LNCaP clone FGC (cell line): ENCODE measurements at regions not wholly inside any gene's neighbourhood (a gene's known extent, or its start where the extent isn't known, plus 50 kb on each side); places are given as distances from the start of the nearest gene placed in this dataset.

Source experiments
- DNase-seq: peaks from one replicate; pipeline ENCODE4 v3.0.0-alpha.2; 2011; ENCODE audit warnings: low read depth
- H3K4me3 ChIP-seq: 2 replicates; pipeline ENCODE4 v1.5.1; 2011; ENCODE audit warnings: mild to moderate bottlenecking, low read depth, low read length, control low read depth
- TF ChIP-seq, protein P1 (sequence below): IDR thresholded peaks from 2 replicates; pipeline ENCODE4 v1.5.1; 2012; ENCODE audit warnings: mild to moderate bottlenecking; ENCODE audit not compliant: control insufficient read depth, insufficient read depth; ENCODE audit errors: extremely low read depth

DNA sequence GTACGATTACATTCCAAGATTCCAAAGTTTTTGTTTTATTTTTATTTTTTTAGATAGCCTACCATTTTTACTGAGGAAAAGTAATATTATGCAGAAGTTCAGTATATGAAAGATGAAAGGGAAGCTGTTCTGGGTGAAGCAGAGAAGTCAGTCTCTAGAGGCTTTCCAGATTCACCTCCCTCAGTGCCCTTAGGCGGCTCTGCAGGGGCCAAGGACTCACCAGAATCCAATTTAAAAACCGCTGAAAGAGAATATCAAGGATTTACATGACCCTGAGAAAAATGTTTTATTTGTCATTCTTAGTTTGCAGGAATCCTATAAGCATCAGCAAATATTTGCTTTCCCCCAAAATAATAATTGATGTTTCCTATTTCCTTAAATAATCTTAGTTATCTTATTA lies 1084.6 kb upstream of the ARRDC3 start:
- no peak for DNase-seq
- TF ChIP-seq, protein P1, sequence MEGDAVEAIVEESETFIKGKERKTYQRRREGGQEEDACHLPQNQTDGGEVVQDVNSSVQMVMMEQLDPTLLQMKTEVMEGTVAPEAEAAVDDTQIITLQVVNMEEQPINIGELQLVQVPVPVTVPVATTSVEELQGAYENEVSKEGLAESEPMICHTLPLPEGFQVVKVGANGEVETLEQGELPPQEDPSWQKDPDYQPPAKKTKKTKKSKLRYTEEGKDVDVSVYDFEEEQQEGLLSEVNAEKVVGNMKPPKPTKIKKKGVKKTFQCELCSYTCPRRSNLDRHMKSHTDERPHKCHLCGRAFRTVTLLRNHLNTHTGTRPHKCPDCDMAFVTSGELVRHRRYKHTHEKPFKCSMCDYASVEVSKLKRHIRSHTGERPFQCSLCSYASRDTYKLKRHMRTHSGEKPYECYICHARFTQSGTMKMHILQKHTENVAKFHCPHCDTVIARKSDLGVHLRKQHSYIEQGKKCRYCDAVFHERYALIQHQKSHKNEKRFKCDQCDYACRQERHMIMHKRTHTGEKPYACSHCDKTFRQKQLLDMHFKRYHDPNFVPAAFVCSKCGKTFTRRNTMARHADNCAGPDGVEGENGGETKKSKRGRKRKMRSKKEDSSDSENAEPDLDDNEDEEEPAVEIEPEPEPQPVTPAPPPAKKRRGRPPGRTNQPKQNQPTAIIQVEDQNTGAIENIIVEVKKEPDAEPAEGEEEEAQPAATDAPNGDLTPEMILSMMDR: no peak
- no peak overlapping the region for H3K4me3 ChIP-seq

DNA sequence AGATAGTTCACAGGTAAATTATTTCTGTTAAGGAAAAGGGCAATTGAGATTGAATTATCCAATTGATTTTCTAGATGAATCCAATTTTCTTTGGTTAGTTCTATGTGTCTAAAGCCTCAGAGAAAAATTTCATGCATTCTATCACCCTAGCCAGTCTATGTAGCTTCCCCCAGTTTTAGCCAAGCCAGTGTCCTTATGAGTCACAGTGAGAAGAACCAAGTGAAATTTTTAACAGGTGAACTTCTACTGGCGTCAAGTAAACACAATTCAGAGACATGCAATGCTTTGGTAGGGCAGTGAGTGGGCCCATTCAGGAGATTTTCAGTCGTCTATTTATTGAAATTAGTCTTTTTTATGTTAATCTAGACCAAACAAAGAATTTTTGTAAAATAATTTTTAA lies 1077.4 kb upstream of the ARRDC3 start:
- DNase-seq: no peak
- TF ChIP-seq, protein P1: no peak
- no peak overlapping the region for H3K4me3 ChIP-seq

DNA sequence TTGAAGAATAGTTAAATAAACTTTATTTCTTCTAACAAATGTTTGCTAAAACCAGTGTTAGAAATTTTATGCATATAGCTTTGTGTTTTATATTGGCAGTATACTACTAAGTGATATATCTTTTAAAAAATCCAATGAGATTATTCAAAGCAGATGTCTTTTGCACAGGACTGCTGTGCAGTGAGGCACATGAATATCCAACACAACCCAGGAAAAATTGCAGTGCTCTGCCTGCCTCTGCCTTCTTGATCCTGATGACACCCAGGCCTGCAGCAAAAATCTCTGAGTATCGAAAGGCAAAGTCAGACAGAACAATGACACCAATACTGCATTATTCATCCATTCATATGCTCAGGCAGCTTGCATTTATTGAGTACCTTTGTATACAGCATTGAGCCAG lies 1076.5 kb upstream of the ARRDC3 start:
- DNase-seq: no peak
- TF ChIP-seq, protein P1: no peak
- no peak overlapping the region for H3K4me3 ChIP-seq

DNA sequence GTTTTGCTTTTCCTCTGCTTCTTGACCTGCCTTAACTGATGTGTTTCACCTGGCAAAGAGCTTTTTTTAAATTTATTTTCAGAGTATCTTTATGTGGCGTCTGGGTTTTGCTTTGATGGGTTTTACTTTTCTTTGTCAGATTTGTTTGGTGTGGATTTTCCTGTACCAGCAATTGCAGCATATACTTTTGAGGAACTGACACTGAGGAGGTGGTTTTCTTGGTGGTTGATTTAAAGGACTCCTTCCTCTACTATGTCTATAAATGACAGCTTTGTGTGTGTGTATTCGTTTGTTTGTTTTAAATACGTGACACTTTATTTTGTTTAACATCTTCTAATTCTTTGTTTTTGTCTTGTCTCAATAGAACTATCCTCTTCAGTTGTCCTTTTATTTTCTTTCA lies 1071.9 kb upstream of the ARRDC3 start:
- H3K4me3 ChIP-seq: no peak overlapping the region
- TF ChIP-seq, protein P1: no peak
- no peak for DNase-seq

DNA sequence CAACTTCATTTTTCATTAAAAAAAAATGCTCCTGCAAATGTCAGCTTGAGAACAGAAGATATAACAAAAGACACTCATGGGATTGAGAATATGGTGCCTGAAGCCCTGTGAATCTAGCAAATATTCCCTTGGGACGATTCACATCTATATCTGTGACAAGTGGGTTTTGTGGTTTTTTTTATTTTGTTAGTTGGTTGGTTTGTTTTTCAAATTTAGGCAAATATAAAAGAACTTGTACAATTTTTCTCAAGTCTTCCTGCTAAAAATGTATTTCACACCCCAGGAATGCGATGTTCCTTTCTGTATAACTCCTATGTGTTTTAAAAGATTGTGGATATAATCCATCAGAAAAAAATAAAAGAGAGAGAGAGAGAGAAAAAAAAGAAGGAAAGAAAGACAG lies 1061.8 kb upstream of the ARRDC3 start:
- DNase-seq: no peak
- no peak overlapping the region for H3K4me3 ChIP-seq
- TF ChIP-seq, protein P1: no peak

DNA sequence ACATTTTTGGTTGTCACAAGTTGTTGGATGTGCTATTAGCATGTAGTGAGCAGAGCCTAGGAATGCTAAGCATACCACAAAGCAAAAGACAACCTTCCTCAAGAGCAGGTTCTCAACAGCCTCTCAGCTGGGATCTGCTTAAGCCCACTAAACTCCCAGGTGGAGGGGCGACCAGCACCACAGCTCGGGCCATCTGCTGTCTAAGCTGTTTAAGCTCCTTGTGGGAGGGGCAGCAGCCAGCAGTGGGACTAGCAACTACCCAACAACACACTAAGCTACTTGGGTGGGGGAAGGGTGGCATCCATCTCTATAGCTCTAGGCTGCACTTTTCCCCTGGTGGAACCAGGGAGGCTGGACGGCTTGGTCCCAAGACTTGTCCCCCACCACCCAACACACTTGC lies 1052.7 kb upstream of the ARRDC3 start:
- TF ChIP-seq, protein P1: no peak
- no peak for DNase-seq
- H3K4me3 ChIP-seq: no peak overlapping the region

DNA sequence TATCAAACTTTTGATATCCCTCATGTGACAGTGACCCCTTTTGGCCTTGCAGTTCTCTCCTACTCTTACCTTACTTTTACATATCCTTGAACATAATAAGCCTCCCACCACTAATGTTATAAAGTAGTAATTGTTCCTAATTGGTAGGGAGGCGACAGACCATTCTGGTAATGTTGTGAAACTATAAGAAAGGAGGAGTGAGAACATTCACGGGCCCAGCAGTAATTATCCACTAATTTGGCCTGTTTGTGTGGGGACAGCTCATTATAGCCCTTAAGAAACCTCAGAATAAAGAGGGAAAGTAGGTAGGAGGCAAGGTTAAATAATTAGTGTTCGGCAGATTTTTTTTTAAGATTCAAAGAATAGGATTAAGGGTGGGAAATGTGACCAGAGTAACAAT lies 1046.5 kb upstream of the ARRDC3 start:
- no peak overlapping the region for H3K4me3 ChIP-seq
- TF ChIP-seq, protein P1: no peak
- DNase-seq: no peak
